NCI-H1436 (cell line): ENCODE measurements at regions not wholly inside any gene's neighbourhood (a gene's known extent, or its start where the extent isn't known, plus 50 kb on each side); places are given as distances from the start of the nearest gene placed in this dataset.

Experiments used
- DNase-seq: peaks from one replicate; lab custom pipeline; 2025; lab: John Stamatoyannopoulos, UW

GRCh38 chr12:119245904-119246494, 67.3 kb downstream of the HSPB8 start:
- no peak for DNase-seq

- DNase-seq = no peak
Observed at GRCh38 chr12:119247007-119247719, 68.4 kb downstream of the HSPB8 start.

- no peak for DNase-seq
Observed at GRCh38 chr12:119247720-119248043, 69.0 kb downstream of the HSPB8 start.

GRCh38 chr12:119249383-119250155, 70.8 kb downstream of the HSPB8 start:
- DNase-seq = no peak

GRCh38 chr12:119255314-119255713, 76.6 kb downstream of the HSPB8 start:
- DNase-seq = no peak

- DNase-seq = no peak
Observed at GRCh38 chr12:119258149-119258548, 76.4 kb upstream of the CCDC60 start.

- DNase-seq = peak; percentile 41
Observed at GRCh38 chr12:119258556-119258955, 76.0 kb upstream of the CCDC60 start.

- no peak for DNase-seq
Observed at GRCh38 chr12:119259484-119259883, 75.0 kb upstream of the CCDC60 start.

- no peak for DNase-seq
Observed at GRCh38 chr12:119262388-119262787, 72.1 kb upstream of the CCDC60 start.

- DNase-seq = no peak
Observed at GRCh38 chr12:119263466-119263865, 71.1 kb upstream of the CCDC60 start.

- DNase-seq = no peak
Observed at GRCh38 chr12:119266963-119267362, 67.6 kb upstream of the CCDC60 start.

GRCh38 chr12:119274636-119275065, 59.9 kb upstream of the CCDC60 start:
- DNase-seq = no peak

- DNase-seq = no peak
Observed at GRCh38 chr12:119283310-119283709, 51.2 kb upstream of the CCDC60 start.
